HL-60 (cell line): ENCODE measurements at regions not wholly inside any gene's neighbourhood (a gene's known extent, or its start where the extent isn't known, plus 50 kb on each side); places are given as distances from the start of the nearest gene placed in this dataset.
"Not testable (repeated sequence)": the region's sequence is repeated elsewhere in the genome, so short reads cannot be mapped to it uniquely, and the experiment has no call there.

Experiments
- DNase-seq, 2 experiments: peaks; one replicate each; pipeline ENCODE4 v3.0.0-alpha.2; 2010 to 2020; ENCODE audit warnings: low read depth in 1 of 2, low spot score in 1 of 2
- H3K27ac ChIP-seq: fragments of 250-450 bp; sonication (Bioruptor Pico); replicated peaks from 2 replicates; pipeline ENCODE4 v1.5.1; 2020; ENCODE audit warnings: mild to moderate bottlenecking, moderate library complexity
- H3K27me3 ChIP-seq: fragments of 250-450 bp; sonication (Bioruptor Pico); 2 replicates; pipeline ENCODE4 v1.5.1; 2021; ENCODE audit warnings: mild to moderate bottlenecking, moderate library complexity; ENCODE audit not compliant: insufficient read depth, poor library complexity, severe bottlenecking
- H3K4me3 ChIP-seq: replicated peaks from 2 replicates; pipeline ENCODE4 v1.5.1; 2011; ENCODE audit warnings: mild to moderate bottlenecking, control low read depth, low read length; ENCODE audit not compliant: insufficient read depth
- GABPA ChIP-seq: IDR thresholded peaks from 2 replicates; pipeline ENCODE4 v1.6.1; 2012; ENCODE audit warnings: low read depth
- POLR2AphosphoS5 ChIP-seq: IDR thresholded peaks from 2 replicates; pipeline ENCODE4 v1.6.1; 2012; ENCODE audit warnings: low read depth
- REST ChIP-seq: IDR thresholded peaks from 2 replicates; pipeline ENCODE4 v1.6.1; 2012; ENCODE audit warnings: low read depth; ENCODE audit not compliant: insufficient replicate concordance
- SPI1 ChIP-seq: IDR thresholded peaks from 2 replicates; pipeline ENCODE4 v1.6.1; 2012; ENCODE audit warnings: low read depth, mild to moderate bottlenecking, borderline replicate concordance
- TF ChIP-seq, protein P1 (sequence below): IDR thresholded peaks from one replicate; pipeline ENCODE4 v1.5.1; 2011; ENCODE audit warnings: low read length, control low read depth, inconsistent platforms; ENCODE audit not compliant: insufficient read depth

DNA sequence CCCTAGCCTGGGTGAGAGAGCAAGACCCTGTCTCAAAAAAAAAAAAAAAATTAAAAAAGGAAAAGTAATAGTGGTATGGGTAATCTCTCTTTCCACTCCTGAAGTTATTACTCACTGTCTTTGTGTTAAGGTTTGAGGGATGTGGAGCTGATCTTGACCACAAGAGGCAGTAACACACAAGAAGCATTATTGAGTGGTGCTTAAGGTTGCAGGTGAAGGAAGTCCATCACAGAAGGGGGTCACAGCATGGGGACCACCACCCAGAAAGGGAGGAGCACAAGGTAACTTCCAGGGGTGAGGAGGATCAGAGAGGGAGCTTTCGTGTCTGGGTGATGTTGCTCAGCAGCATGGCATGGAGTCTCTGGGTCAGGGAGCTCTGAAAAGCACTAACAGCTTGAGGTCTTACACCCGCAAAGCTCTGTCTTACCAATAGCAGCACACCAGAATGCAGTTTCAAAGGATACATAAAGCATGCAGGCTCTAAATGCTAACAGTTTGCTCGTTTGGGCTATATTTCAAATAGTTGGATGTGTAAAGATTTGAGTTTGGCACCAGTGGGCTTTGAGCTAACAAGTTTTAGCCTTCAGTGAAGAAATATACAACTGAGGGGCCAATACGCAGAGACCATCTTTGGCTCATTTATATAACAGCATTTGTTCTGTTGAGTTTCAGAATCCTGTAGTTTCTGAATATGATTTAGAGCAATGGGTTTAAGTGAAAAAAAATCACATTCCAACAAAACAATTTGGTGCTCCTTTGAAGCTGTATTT lies 100.4 kb upstream of the DNAJC1 start:
- no peaks in the 10 kb centered on the region for H3K27me3 ChIP-seq
- no peak overlapping the region for H3K4me3 ChIP-seq
- no peak overlapping the region for H3K27ac ChIP-seq
- TF ChIP-seq, protein P1, sequence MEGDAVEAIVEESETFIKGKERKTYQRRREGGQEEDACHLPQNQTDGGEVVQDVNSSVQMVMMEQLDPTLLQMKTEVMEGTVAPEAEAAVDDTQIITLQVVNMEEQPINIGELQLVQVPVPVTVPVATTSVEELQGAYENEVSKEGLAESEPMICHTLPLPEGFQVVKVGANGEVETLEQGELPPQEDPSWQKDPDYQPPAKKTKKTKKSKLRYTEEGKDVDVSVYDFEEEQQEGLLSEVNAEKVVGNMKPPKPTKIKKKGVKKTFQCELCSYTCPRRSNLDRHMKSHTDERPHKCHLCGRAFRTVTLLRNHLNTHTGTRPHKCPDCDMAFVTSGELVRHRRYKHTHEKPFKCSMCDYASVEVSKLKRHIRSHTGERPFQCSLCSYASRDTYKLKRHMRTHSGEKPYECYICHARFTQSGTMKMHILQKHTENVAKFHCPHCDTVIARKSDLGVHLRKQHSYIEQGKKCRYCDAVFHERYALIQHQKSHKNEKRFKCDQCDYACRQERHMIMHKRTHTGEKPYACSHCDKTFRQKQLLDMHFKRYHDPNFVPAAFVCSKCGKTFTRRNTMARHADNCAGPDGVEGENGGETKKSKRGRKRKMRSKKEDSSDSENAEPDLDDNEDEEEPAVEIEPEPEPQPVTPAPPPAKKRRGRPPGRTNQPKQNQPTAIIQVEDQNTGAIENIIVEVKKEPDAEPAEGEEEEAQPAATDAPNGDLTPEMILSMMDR: no peak
- no peak for TF ChIP-seq REST
- no peak for TF ChIP-seq POLR2AphosphoS5
- TF ChIP-seq GABPA: no peak
- TF ChIP-seq SPI1: no peak
- no peak for DNase-seq

GRCh38 chr10:22097696-22098095 lies 94.2 kb upstream of the DNAJC1 start:
- Histone ChIP-seq H3K27me3 (no peaks in the 10 kb centered on the region), H3K4me3 (no peak overlapping the region), H3K27ac (no peak overlapping the region)
- DNase-seq: no peak
- TF ChIP-seq, protein P1: no peak
- TF ChIP-seq GABPA: no peak
- no peak for TF ChIP-seq SPI1
- TF ChIP-seq POLR2AphosphoS5: no peak
- TF ChIP-seq REST: no peak

DNA sequence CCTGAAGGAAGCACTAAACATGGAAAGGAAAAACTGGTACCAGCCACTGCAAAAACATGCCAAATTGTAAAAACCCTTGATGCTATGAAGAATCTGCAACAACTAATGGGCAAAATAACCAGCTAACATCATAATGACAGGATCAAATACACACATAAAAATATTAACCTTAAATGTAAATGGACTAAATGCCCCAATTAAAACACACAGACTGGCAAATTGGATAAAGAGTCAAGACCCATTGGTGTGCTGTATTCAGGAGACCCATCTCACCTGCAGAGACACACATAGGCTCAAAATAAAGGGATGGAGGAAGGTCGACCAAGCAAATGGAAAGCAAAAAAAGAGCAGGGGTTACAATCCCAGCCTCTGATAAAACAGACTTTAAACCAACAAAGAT lies 87.7 kb upstream of the DNAJC1 start:
- H3K27ac ChIP-seq, DNase-seq, H3K27me3 ChIP-seq, H3K4me3 ChIP-seq: not testable (repeated sequence)

- no peak for DNase-seq
- TF ChIP-seq SPI1 (no peak), POLR2AphosphoS5 (no peak), REST (no peak), GABPA (no peak)
- TF ChIP-seq, protein P1: no peak
- Histone ChIP-seq H3K27ac (no peak overlapping the region), H3K27me3 (no peaks in the 10 kb centered on the region), H3K4me3 (no peak overlapping the region)
Measured at GRCh38 chr10:22087402-22087738, 83.8 kb upstream of the DNAJC1 start.
